HL-60 (cell line): ENCODE measurements at regions not wholly inside any gene's neighbourhood (a gene's known extent, or its start where the extent isn't known, plus 50 kb on each side); places are given as distances from the start of the nearest gene placed in this dataset.

Source experiments
- DNase-seq, 2 experiments: peaks; one replicate each; pipeline ENCODE4 v3.0.0-alpha.2; 2010 to 2020; ENCODE audit warnings: low read depth in 1 of 2, low spot score in 1 of 2
- H3K27ac ChIP-seq: fragments of 250-450 bp; sonication (Bioruptor Pico); replicated peaks from 2 replicates; pipeline ENCODE4 v1.5.1; 2020; ENCODE audit warnings: mild to moderate bottlenecking, moderate library complexity
- H3K27me3 ChIP-seq: fragments of 250-450 bp; sonication (Bioruptor Pico); 2 replicates; pipeline ENCODE4 v1.5.1; 2021; ENCODE audit warnings: mild to moderate bottlenecking, moderate library complexity; ENCODE audit not compliant: insufficient read depth, poor library complexity, severe bottlenecking
- H3K4me3 ChIP-seq: replicated peaks from 2 replicates; pipeline ENCODE4 v1.5.1; 2011; ENCODE audit warnings: mild to moderate bottlenecking, control low read depth, low read length; ENCODE audit not compliant: insufficient read depth
- CTCF ChIP-seq: IDR thresholded peaks from one replicate; pipeline ENCODE4 v1.5.1; 2011; ENCODE audit warnings: low read length, control low read depth, inconsistent platforms; ENCODE audit not compliant: insufficient read depth
- GABPA ChIP-seq: IDR thresholded peaks from 2 replicates; pipeline ENCODE4 v1.6.1; 2012; ENCODE audit warnings: low read depth
- POLR2AphosphoS5 ChIP-seq: IDR thresholded peaks from 2 replicates; pipeline ENCODE4 v1.6.1; 2012; ENCODE audit warnings: low read depth
- REST ChIP-seq: IDR thresholded peaks from 2 replicates; pipeline ENCODE4 v1.6.1; 2012; ENCODE audit warnings: low read depth; ENCODE audit not compliant: insufficient replicate concordance
- SPI1 ChIP-seq: IDR thresholded peaks from 2 replicates; pipeline ENCODE4 v1.6.1; 2012; ENCODE audit warnings: low read depth, mild to moderate bottlenecking, borderline replicate concordance

GRCh38 chr7:153835712-153836265 is 216.4 kb upstream of the DPP6 start:
- no peak overlapping the region for H3K4me3 ChIP-seq
- no peaks in the 10 kb centered on the region for H3K27me3 ChIP-seq
- no peak for DNase-seq
- H3K27ac ChIP-seq = no peak overlapping the region
- TF ChIP-seq POLR2AphosphoS5 (no peak), REST (no peak), GABPA (no peak), CTCF (no peak), SPI1 (no peak)

- DNase-seq = no peak
- no peaks in the 10 kb centered on the region for H3K27me3 ChIP-seq
- no peak for TF ChIP-seq REST
- TF ChIP-seq POLR2AphosphoS5 = no peak
- no peak for TF ChIP-seq GABPA
- no peak for TF ChIP-seq CTCF
- H3K27ac ChIP-seq = no peak overlapping the region
- H3K4me3 ChIP-seq = no peak overlapping the region
Measured at GRCh38 chr7:153838591-153838990, 213.6 kb upstream of the DPP6 start.

- no peak overlapping the region for H3K27ac ChIP-seq
- DNase-seq = no peak
- H3K4me3 ChIP-seq = no peak overlapping the region
- TF ChIP-seq POLR2AphosphoS5 (no peak), CTCF (no peak), SPI1 (no peak), GABPA (no peak), REST (no peak)
- no peaks in the 10 kb centered on the region for H3K27me3 ChIP-seq
Measured at GRCh38 chr7:153840861-153841260, 211.3 kb upstream of the DPP6 start.
